Gastrocnemius medialis (tissue), 4 donors: ENCODE measurements at regions not wholly inside any gene's neighbourhood (a gene's known extent, or its start where the extent isn't known, plus 50 kb on each side); places are given as distances from the start of the nearest gene placed in this dataset.

ENCODE experiments used
- ATAC-seq, 2 donors: fragments of 150-250 bp; one replicate each; pipeline ENCODE4 v1.9.1; 2016
- DNase-seq, 2 donors: peaks; one replicate each; pipeline ENCODE4 v3.0.0-alpha.2; 2019
- H3K27ac ChIP-seq, 4 donors: fragments of 200-600 bp; sonication (generic); 1 replicate in 1 of 4; 2 replicates in 3 of 4; pipeline ENCODE4 v1.5.1; 2016 to 2018; ENCODE audit warnings: mild to moderate bottlenecking in 2 of 4, moderate library complexity in 1 of 4
- H3K27me3 ChIP-seq, 3 donors: fragments of 200-600 bp; sonication (generic) in 2 of 3; 1 replicate in 1 of 3; 2 replicates in 2 of 3; pipeline versions ENCODE4 v1.5.1 to v1.6.0; 2016 to 2019; ENCODE audit warnings: mild to moderate bottlenecking in 1 of 3, moderate library complexity in 1 of 3
- H3K36me3 ChIP-seq, 2 donors: fragments of 200-600 bp; sonication (generic) in 1 of 2; one replicate each; pipeline ENCODE4 v1.5.1; 2017 to 2018
- H3K4me1 ChIP-seq, 2 donors: fragments of 200-600 bp; sonication (generic) in 1 of 2; one replicate each; pipeline ENCODE4 v1.5.1; 2016 to 2017; ENCODE audit warnings: mild to moderate bottlenecking in 2 of 2
- H3K4me3 ChIP-seq, 4 donors: fragments of 200-600 bp; sonication (generic) in 3 of 4; 1 replicate in 1 of 4; 2 replicates in 3 of 4; pipeline ENCODE4 v1.5.1; 2016 to 2019; ENCODE audit warnings: mild to moderate bottlenecking in 2 of 4
- H3K9me3 ChIP-seq, 3 donors: fragments of 200-600 bp; sonication (generic) in 2 of 3; 1 replicate in 1 of 3; 2 replicates in 2 of 3; pipeline ENCODE4 v1.5.1; 2016 to 2019
- CTCF ChIP-seq, 5 experiments: fragments of 450-650 bp in 3 of 5; fragments of 200-600 bp in 2 of 5; sonication (generic) in 2 of 5; IDR thresholded peaks in 4 of 5; conservative IDR thresholded peaks in 1 of 5; 1 replicate in 4 of 5; 2 replicates in 1 of 5; pipeline ENCODE4 v1.5.1; 2016 to 2019; ENCODE audit warnings: antibody characterized with exemption in 5 of 5, mild to moderate bottlenecking in 3 of 5, moderate library complexity in 3 of 5
- POLR2A ChIP-seq, 2 donors: fragments of 450-650 bp; IDR thresholded peaks; one replicate each; pipeline ENCODE4 v1.6.1; 2017; ENCODE audit warnings: antibody characterized with exemption in 2 of 2, mild to moderate bottlenecking in 2 of 2, moderate library complexity in 2 of 2
- in situ Hi-C, 4 donors: fragments of 200-750 bp; cut with MboI; loops; one replicate each; pipeline versions ENCODE4 v1.15.0 to v1.8.0; 2017; ENCODE audit warnings: low sequenced_read_pairs in 4 of 4
- intact Hi-C: fragments of 100-400 bp; cut with DNase I; formaldehyde crosslinking; loops from one replicate; pipeline ENCODE4 v1.15.1; 2023; ENCODE audit warnings: low total_unique reads

GRCh38 chr16:54422569-54422978 lies 136.0 kb upstream of the IRX3 start:
- TF ChIP-seq CTCF (IDR thresholded peaks at IDR 0.05 in 4 of 5, conservative IDR thresholded peaks at IDR 0.05 in 1 of 5) = no peak
- no peak for TF ChIP-seq POLR2A (IDR thresholded peaks at IDR 0.05)
- no peaks in the 10 kb centered on the region for H3K9me3 ChIP-seq
- H3K4me1 ChIP-seq = no peaks in the 10 kb centered on the region
- DNase-seq = no peak
- no peak for ATAC-seq
- intact Hi-C loops (no loop called here), in situ Hi-C loops (no loop called here)
- no peak overlapping the region for H3K4me3 ChIP-seq
- H3K27ac ChIP-seq = no peak overlapping the region
- no peaks in the 10 kb centered on the region for H3K27me3 ChIP-seq
- H3K36me3 ChIP-seq = no peaks in the 10 kb centered on the region

GRCh38 chr16:54422159-54422558 lies 135.6 kb upstream of the IRX3 start:
- in situ Hi-C loops = no loop called here
- Histone ChIP-seq H3K36me3 (no peaks in the 10 kb centered on the region), H3K9me3 (no peaks in the 10 kb centered on the region), H3K4me1 (no peaks in the 10 kb centered on the region), H3K27me3 (no peaks in the 10 kb centered on the region), H3K27ac (no peak overlapping the region), H3K4me3 (no peak overlapping the region)
- intact Hi-C loops = no loop called here
- no peak for DNase-seq
- ATAC-seq = no peak
- no peak for TF ChIP-seq POLR2A (IDR thresholded peaks at IDR 0.05)
- no peak for TF ChIP-seq CTCF (IDR thresholded peaks at IDR 0.05 in 4 of 5, conservative IDR thresholded peaks at IDR 0.05 in 1 of 5)

- Histone ChIP-seq H3K4me3 (no peak overlapping the region), H3K36me3 (no peaks in the 10 kb centered on the region), H3K27me3 (no peaks in the 10 kb centered on the region), H3K9me3 (no peaks in the 10 kb centered on the region), H3K27ac (no peak overlapping the region), H3K4me1 (no peaks in the 10 kb centered on the region)
- DNase-seq = no peak
- in situ Hi-C loops (no loop called here), intact Hi-C loops (no loop called here)
- TF ChIP-seq POLR2A (IDR thresholded peaks at IDR 0.05) (no peak), CTCF (IDR thresholded peaks at IDR 0.05 in 4 of 5, conservative IDR thresholded peaks at IDR 0.05 in 1 of 5) (no peak)
- ATAC-seq = no peak
These were observed 134.6 kb upstream of the IRX3 start for GRCh38 chr16:54421220-54421619.

- intact Hi-C loops = no loop called here
- no peaks in the 10 kb centered on the region for H3K27me3 ChIP-seq
- ATAC-seq = no peak
These were observed 132.3 kb upstream of the IRX3 start for GRCh38 chr16:54418903-54419302.

More at GRCh38 chr16:54418903-54419302, 132.3 kb upstream of the IRX3 start:
- Histone ChIP-seq H3K36me3 (no peaks in the 10 kb centered on the region), H3K4me1 (no peaks in the 10 kb centered on the region), H3K4me3 (no peak overlapping the region), H3K27ac (no peak overlapping the region), H3K9me3 (no peaks in the 10 kb centered on the region)
- TF ChIP-seq POLR2A (IDR thresholded peaks at IDR 0.05) = no peak
- no peak for TF ChIP-seq CTCF (IDR thresholded peaks at IDR 0.05 in 4 of 5, conservative IDR thresholded peaks at IDR 0.05 in 1 of 5)
- in situ Hi-C loops = no loop called here
- no peak for DNase-seq
